Esophagus muscularis mucosa (tissue), 4 donors: ENCODE measurements at regions not wholly inside any gene's neighbourhood (a gene's known extent, or its start where the extent isn't known, plus 50 kb on each side); places are given as distances from the start of the nearest gene placed in this dataset.

Experiments
- DNase-seq: peaks from one replicate; pipeline ENCODE4 v3.0.0-alpha.2; 2017; ENCODE audit errors: extremely low spot score
- H3K27ac ChIP-seq, 4 donors: fragments of 200-600 bp; sonication (generic); replicated peaks in 1 of 4; 1 replicate in 3 of 4; 2 replicates in 1 of 4; pipeline ENCODE4 v1.5.1; 2016 to 2019; ENCODE audit warnings: mild to moderate bottlenecking in 1 of 4
- H3K27me3 ChIP-seq, 4 donors: fragments of 200-600 bp; sonication (generic); one replicate each; pipeline versions ENCODE4 v1.5.1 to v1.6.0; 2016 to 2019
- H3K36me3 ChIP-seq, 4 donors: fragments of 200-600 bp; sonication (generic); one replicate each; pipeline ENCODE4 v1.5.1; 2016 to 2019
- H3K4me1 ChIP-seq, 4 donors: fragments of 200-600 bp; sonication (generic); one replicate each; pipeline ENCODE4 v1.5.1; 2016 to 2019
- H3K4me3 ChIP-seq, 4 donors: fragments of 200-600 bp; sonication (generic); 1 replicate in 2 of 4; 2 replicates in 2 of 4; pipeline ENCODE4 v1.5.1; 2016 to 2019; ENCODE audit warnings: mild to moderate bottlenecking in 4 of 4, moderate library complexity in 1 of 4
- H3K9me3 ChIP-seq, 4 donors: fragments of 200-600 bp; sonication (generic); 1 replicate in 3 of 4; 2 replicates in 1 of 4; pipeline ENCODE4 v1.5.1; 2016 to 2019
- EP300 ChIP-seq: sonication (generic); formaldehyde crosslinking; IDR thresholded peaks from one replicate; pipeline ENCODE4 v1.6.1; 2017; ENCODE audit warnings: antibody characterized with exemption
- POLR2A ChIP-seq: fragments of 450-650 bp; IDR thresholded peaks from one replicate; pipeline ENCODE4 v1.6.1; 2017; ENCODE audit warnings: antibody characterized with exemption, moderate library complexity, mild to moderate bottlenecking, low read depth
- POLR2AphosphoS5 ChIP-seq, 2 donors: sonication (generic); formaldehyde crosslinking; IDR thresholded peaks; one replicate each; pipeline ENCODE4 v1.6.1; 2017; ENCODE audit warnings: antibody characterized with exemption in 2 of 2
- WGBS: methylation state at CpG from one replicate; pipeline ENCODE4 v1.1.5; 2018; 5-methylcytosine and 5-hydroxymethylcytosine counted together
- intact Hi-C: fragments of 100-400 bp; cut with DNase I; formaldehyde crosslinking; loops from one replicate; pipeline ENCODE4 v1.15.1; 2023
- TF ChIP-seq, protein P1 (sequence below), 3 experiments: fragments of 200-600 bp in 2 of 3; fragments of 450-650 bp in 1 of 3; sonication (generic) in 2 of 3; IDR thresholded peaks; one replicate each; pipeline ENCODE4 v1.5.1; 2017 to 2019; ENCODE audit warnings: antibody characterized with exemption in 3 of 3, mild to moderate bottlenecking in 2 of 3, moderate library complexity in 1 of 3

DNA sequence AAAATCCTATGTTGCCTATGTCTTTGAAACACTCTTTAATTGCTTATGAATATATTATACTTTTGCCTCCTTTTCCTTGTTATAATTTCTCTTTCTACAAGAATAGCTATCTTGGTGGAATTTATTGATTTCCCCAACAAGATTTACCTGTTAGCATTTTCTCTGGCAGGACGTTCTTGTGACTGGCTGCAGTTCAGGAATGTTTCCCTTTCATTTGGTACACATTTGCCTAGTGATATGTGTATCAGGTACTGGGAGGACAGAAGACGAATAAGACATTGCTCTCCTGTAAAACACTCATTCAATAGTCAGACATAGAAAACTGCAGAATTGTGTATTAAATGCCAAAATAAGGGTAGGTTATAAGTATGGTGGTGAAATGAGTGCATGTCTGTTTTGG lies 279.9 kb downstream of the FAT3 start:
- Histone ChIP-seq H3K4me1 (no peaks in the 10 kb centered on the region), H3K4me3 (no peak overlapping the region), H3K27me3 (no peaks in the 10 kb centered on the region), H3K36me3 (no peaks in the 10 kb centered on the region), H3K27ac (no peak overlapping the region), H3K9me3 (no peaks in the 10 kb centered on the region)
- WGBS: 77% methylated on average over 2 of the region's 2 CpGs
- DNase-seq: no peak
- TF ChIP-seq, protein P1, sequence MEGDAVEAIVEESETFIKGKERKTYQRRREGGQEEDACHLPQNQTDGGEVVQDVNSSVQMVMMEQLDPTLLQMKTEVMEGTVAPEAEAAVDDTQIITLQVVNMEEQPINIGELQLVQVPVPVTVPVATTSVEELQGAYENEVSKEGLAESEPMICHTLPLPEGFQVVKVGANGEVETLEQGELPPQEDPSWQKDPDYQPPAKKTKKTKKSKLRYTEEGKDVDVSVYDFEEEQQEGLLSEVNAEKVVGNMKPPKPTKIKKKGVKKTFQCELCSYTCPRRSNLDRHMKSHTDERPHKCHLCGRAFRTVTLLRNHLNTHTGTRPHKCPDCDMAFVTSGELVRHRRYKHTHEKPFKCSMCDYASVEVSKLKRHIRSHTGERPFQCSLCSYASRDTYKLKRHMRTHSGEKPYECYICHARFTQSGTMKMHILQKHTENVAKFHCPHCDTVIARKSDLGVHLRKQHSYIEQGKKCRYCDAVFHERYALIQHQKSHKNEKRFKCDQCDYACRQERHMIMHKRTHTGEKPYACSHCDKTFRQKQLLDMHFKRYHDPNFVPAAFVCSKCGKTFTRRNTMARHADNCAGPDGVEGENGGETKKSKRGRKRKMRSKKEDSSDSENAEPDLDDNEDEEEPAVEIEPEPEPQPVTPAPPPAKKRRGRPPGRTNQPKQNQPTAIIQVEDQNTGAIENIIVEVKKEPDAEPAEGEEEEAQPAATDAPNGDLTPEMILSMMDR (IDR thresholded peaks at IDR 0.05): no peak
- intact Hi-C loops: no loop called here

DNA sequence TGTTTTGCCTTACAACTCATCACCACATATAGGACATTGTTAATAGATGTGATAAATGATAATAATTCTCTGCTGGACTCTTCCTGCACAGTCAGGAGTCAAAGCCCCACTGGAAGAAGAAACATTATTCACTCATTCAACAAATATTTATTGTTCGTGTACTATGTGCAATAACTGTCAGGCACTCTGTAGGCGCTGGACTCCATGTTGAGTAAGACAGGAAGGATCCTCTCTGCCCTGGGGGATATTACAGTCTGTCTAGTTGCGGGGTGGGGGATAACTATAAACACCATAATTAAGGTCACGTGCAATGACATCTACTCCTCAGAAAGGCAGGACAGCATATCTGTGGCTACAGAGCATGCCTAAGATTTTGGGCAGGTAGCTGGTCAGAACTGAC lies 281.1 kb downstream of the FAT3 start:
- WGBS: 96% methylated on average over 4 of the region's 4 CpGs
- H3K27ac ChIP-seq: no peak overlapping the region
- no peaks in the 10 kb centered on the region for H3K4me1 ChIP-seq

DNA sequence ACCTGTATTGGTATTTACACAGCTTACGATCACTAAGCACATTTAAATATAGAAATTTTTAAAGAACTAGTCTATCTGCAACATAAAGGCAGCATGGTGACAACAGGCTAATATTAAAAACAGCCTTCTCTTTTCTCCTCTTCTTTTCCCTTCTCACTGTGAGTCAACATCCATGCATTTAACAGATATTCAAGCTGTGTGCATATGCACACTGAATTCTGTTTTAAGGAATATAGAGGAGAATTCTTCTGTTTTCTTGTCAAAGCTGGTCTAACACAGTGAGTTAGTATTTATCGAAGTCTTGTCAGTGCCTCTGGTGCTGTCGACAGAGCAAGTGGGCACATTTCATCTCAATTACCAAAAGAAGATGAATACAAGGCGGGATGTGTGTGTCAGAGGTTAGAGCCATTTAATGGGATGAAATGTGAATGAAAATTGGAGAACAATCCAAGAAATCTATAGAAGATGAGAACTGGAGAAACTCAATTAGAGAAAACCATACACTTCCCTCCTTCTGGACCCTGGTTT lies 282.3 kb downstream of the FAT3 start:
- intact Hi-C loops: no loop called here
- Histone ChIP-seq H3K36me3 (no peaks in the 10 kb centered on the region), H3K4me1 (no peaks in the 10 kb centered on the region), H3K9me3 (no peaks in the 10 kb centered on the region), H3K27ac (no peak overlapping the region), H3K27me3 (no peaks in the 10 kb centered on the region), H3K4me3 (no peak overlapping the region)
- TF ChIP-seq POLR2A: no peak
- TF ChIP-seq, protein P1 (IDR thresholded peaks at IDR 0.05): no peak
- no peak for TF ChIP-seq POLR2AphosphoS5 (IDR thresholded peaks at IDR 0.05)
- TF ChIP-seq EP300: no peak
- no peak for DNase-seq
- 88% methylated on average over 4 of the region's 4 CpGs for WGBS

More for the DNA sequence above, 281.1 kb downstream of the FAT3 start:
- DNase-seq: no peak
- intact Hi-C loops: no loop called here
- TF ChIP-seq POLR2AphosphoS5 (IDR thresholded peaks at IDR 0.05): no peak
- no peaks in the 10 kb centered on the region for H3K36me3 ChIP-seq
- no peaks in the 10 kb centered on the region for H3K9me3 ChIP-seq
- H3K27me3 ChIP-seq: no peaks in the 10 kb centered on the region
- H3K4me3 ChIP-seq: no peak overlapping the region

DNA sequence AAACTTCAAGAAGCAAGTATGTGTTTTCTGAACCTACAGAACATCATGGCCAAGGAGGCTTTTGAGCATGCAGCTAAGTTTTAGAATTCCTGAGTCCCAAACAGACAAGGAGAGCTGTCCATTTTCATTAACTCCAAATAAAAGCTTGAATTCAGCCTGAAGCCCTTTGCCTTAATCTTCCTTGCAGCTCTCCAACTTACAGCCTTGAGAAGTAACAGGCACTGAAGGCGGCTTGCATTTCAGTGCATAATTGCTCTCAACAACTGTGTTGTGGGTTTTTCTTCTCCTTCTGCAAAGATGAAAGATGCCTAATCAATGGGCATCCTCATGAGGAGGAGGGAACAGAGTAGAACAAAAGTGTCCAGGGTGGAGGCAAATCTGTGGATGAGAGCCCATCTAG lies 286.0 kb downstream of the FAT3 start:
- TF ChIP-seq, protein P1 (IDR thresholded peaks at IDR 0.05): no peak
- TF ChIP-seq POLR2A (no peak), EP300 (no peak), POLR2AphosphoS5 (IDR thresholded peaks at IDR 0.05) (no peak)
- intact Hi-C loops: no loop called here
- Histone ChIP-seq H3K4me3 (no peak overlapping the region), H3K36me3 (no peaks in the 10 kb centered on the region), H3K27me3 (no peaks in the 10 kb centered on the region), H3K27ac (no peak overlapping the region), H3K4me1 (no peaks in the 10 kb centered on the region), H3K9me3 (no peaks in the 10 kb centered on the region)
- DNase-seq: no peak
- WGBS: 100% methylated on average over 1 of the region's 1 CpG

DNA sequence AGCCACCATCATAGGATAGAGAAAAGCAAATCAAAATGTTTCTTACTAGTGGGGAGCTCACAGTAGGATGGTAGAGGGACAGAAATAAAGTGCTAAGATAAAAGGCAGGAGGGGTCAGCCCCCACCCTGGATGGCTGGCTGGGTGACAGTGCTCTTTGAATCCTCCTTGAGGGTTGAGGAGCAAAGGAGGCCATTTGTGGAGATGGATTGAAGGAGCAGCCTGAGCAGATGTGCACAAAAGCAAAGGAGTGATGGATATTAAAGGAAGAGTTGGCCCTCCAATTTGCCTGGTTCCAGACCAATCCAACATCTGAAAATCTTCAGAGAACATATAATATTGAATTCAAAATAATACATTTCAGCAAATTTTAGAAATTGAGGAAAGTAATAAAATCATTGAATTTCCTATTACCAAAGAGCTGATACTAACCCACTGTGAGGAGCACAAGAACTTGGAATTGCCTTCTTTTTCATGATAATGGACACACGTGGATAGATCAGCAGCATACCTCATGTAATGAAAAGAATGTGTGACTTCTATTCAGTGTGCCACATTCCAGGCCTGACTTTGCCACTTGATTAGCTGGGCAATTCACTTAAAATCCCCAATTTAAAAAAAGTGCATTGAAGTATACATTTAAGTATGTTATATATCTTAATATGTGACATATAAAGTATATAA lies 287.0 kb downstream of the FAT3 start:
- no peak overlapping the region for H3K4me3 ChIP-seq
- H3K36me3 ChIP-seq: no peaks in the 10 kb centered on the region
- WGBS: 71% methylated on average over 1 of the region's 1 CpG
- no peaks in the 10 kb centered on the region for H3K4me1 ChIP-seq
- intact Hi-C loops: no loop called here
- no peak for TF ChIP-seq EP300
- TF ChIP-seq, protein P1 (IDR thresholded peaks at IDR 0.05): no peak
- TF ChIP-seq POLR2AphosphoS5 (IDR thresholded peaks at IDR 0.05): no peak
- no peak for TF ChIP-seq POLR2A
- no peak overlapping the region for H3K27ac ChIP-seq
- DNase-seq: no peak
- H3K9me3 ChIP-seq: peaks cover 0 to 1% (median 0%) of the 10 kb centered on the region in 4 donors
- no peaks in the 10 kb centered on the region for H3K27me3 ChIP-seq
